Panc1 (cell line): ENCODE measurements at regions not wholly inside any gene's neighbourhood (a gene's known extent, or its start where the extent isn't known, plus 50 kb on each side); places are given as distances from the start of the nearest gene placed in this dataset.

ENCODE experiments used
- POLR2AphosphoS5 ChIP-seq: IDR thresholded peaks from 2 replicates; pipeline ENCODE4 v1.6.1; 2012; ENCODE audit warnings: mild to moderate bottlenecking, low read depth, low read length, moderate library complexity
- TF ChIP-seq, protein P1 (sequence below): fragments of 450-650 bp; IDR thresholded peaks from 2 replicates; pipeline ENCODE4 v1.5.1; 2017; ENCODE audit warnings: mild to moderate bottlenecking
- TF ChIP-seq, protein P2 (sequence below), 2 experiments: IDR thresholded peaks; 2 replicates each; pipeline ENCODE4 v1.6.1; 2011 to 2012; ENCODE audit warnings: low read depth in 2 of 2, control low read depth in 1 of 2, low read length in 1 of 2, mild to moderate bottlenecking in 1 of 2, moderate library complexity in 1 of 2; ENCODE audit not compliant: insufficient read depth in 1 of 2

- TF ChIP-seq, protein P1, sequence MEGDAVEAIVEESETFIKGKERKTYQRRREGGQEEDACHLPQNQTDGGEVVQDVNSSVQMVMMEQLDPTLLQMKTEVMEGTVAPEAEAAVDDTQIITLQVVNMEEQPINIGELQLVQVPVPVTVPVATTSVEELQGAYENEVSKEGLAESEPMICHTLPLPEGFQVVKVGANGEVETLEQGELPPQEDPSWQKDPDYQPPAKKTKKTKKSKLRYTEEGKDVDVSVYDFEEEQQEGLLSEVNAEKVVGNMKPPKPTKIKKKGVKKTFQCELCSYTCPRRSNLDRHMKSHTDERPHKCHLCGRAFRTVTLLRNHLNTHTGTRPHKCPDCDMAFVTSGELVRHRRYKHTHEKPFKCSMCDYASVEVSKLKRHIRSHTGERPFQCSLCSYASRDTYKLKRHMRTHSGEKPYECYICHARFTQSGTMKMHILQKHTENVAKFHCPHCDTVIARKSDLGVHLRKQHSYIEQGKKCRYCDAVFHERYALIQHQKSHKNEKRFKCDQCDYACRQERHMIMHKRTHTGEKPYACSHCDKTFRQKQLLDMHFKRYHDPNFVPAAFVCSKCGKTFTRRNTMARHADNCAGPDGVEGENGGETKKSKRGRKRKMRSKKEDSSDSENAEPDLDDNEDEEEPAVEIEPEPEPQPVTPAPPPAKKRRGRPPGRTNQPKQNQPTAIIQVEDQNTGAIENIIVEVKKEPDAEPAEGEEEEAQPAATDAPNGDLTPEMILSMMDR, result no peak
- no peak for TF ChIP-seq POLR2AphosphoS5
- TF ChIP-seq, protein P2, sequence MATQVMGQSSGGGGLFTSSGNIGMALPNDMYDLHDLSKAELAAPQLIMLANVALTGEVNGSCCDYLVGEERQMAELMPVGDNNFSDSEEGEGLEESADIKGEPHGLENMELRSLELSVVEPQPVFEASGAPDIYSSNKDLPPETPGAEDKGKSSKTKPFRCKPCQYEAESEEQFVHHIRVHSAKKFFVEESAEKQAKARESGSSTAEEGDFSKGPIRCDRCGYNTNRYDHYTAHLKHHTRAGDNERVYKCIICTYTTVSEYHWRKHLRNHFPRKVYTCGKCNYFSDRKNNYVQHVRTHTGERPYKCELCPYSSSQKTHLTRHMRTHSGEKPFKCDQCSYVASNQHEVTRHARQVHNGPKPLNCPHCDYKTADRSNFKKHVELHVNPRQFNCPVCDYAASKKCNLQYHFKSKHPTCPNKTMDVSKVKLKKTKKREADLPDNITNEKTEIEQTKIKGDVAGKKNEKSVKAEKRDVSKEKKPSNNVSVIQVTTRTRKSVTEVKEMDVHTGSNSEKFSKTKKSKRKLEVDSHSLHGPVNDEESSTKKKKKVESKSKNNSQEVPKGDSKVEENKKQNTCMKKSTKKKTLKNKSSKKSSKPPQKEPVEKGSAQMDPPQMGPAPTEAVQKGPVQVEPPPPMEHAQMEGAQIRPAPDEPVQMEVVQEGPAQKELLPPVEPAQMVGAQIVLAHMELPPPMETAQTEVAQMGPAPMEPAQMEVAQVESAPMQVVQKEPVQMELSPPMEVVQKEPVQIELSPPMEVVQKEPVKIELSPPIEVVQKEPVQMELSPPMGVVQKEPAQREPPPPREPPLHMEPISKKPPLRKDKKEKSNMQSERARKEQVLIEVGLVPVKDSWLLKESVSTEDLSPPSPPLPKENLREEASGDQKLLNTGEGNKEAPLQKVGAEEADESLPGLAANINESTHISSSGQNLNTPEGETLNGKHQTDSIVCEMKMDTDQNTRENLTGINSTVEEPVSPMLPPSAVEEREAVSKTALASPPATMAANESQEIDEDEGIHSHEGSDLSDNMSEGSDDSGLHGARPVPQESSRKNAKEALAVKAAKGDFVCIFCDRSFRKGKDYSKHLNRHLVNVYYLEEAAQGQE (IDR thresholded peaks at IDR 0.05; ENCODE audit: insufficient read depth in 1 of 2, low read depth in 2 of 2, low read length in 1 of 2), result no peak
Measured at GRCh38 chr7:131186816-131187215, 140.9 kb upstream of the MKLN1 start.
